Activated CD4-positive, alpha-beta T cell treated with anti-CD3 and anti-CD28 coated beads, Interleukin-10, Interleukin-2, amounts not matched to agents 100 ng/mL and 50 ng/mL, durations not matched to agents 16 hours and 8 hours (primary cell): ENCODE measurements at regions not wholly inside any gene's neighbourhood (a gene's known extent, or its start where the extent isn't known, plus 50 kb on each side); places are given as distances from the start of the nearest gene placed in this dataset.
"Not testable (repeated sequence)": the region's sequence is repeated elsewhere in the genome, so short reads cannot be mapped to it uniquely, and the experiment has no call there.

Experiments
- DNase-seq: peaks from one replicate; pipeline ENCODE4 v3.0.0-alpha.2; 2020

DNA sequence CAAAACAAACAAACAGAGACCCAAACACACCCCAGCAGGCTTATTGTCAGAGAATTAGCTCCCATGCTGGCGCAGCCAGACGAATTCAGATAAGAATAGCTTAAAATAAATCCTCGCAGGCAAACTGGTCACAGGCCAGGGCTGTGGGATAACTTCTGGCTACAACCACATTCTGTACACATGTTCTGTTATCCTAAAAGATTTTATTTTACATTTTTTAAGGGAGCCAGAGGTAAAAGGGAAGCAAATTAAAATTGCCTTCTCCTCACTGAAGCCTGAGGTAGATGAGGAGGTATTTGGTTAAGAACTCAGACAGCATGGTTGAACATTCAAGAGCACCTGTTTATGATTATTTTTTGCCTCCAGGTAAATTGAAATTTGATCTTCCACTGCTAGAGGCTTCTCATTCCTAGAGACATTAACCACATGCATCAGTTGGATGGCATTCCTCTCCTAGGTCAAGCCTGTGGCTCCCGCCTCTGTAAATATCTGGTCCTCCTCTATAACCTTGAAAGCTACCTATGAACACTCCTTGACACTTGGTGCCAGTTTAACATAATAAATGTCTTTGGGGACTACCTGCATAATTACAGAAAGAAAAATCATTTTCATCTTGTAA is 190.3 kb downstream of the SATB1 start:
- DNase-seq, result no peak

DNA sequence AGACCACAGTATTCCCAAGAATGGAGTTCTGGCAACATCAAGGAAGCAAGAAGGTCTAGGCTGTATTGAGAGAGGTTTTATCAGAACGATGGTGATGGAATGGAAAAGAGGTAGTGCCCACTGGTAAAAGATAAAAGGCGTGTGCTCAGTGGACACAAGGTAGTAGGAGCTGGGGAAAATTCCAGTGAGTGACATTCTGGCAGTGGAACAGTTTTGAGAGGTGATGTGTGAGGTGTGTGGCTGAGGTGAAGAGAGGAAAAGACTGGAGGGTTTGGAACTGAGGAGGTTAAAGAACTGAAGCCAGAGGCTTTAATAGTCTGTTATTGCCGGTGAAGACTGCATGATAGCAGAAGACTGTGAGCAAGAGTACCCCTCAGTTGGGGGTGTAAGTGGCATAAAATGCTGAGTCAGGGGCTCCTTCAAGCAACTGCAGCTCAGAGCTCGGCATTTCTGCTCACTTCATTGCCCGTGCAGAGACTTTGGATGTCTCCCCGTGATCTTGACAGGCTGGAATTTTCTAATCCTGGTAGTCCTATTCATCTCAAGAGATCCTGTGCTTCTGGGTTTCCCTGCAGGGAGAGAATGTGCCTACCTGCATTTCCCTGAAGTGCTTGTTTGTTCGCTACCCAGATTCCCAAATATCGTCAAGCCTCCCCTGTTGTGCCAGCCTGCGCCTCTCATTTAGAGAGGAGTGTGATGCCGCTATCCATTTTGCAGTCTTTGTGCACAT is 191.0 kb downstream of the SATB1 start:
- no peak for DNase-seq

DNA sequence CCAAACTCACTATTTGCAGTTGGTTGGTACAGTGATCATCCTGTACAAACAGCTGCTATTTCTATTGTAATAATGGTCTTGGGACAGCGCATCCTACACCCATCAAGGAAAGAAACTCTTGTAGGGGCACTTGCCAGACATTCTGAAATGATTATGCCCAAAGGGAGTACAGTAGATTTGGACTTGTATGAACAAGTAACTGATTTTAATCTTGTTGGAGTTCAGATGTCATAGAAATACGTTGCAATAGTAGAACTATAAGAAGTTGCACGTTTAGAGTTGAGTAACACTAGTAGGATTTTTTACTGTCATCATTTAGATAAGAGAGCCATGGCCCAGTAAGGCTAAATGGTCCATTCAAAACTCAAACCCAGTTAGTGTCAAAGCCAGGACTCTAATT is 192.8 kb downstream of the SATB1 start:
- no peak for DNase-seq

DNA sequence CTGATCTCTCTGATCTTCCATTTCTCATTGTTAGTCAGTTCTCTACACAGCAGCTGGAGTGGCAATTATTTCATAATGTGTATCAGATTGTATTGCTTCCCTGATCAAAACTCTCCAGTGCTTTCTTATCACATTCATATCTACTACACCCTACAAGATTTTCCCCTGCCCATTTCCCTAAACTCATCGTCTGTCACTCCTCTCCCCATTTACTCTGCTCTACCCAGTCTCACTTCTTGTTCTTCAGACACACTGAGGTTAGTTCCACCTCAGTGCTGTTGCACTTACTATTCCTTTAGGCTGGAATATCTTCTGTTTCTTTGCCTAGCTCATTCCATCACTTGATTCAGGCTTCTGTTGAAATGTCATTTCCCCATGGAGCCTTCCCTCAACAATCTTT is 197.1 kb downstream of the SATB1 start:
- no peak for DNase-seq

DNA sequence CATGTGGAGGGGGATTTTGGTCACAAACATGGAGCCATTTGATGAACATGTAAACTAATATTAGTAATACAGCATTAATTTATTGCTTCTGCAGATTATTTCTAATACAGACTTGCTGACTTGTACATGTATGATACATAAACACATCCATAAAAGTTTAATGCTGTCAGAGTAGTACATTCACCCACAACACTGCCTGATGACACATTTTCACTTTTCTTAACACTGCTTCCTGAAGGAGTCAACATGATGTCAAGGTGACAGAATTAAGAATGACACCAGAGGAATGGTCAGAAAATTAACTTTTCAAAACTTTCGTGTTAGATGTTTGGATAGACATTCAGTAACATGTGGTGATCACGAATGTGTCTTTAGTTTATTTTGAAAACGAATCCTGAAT is 199.4 kb downstream of the SATB1 start:
- no peak for DNase-seq

DNA sequence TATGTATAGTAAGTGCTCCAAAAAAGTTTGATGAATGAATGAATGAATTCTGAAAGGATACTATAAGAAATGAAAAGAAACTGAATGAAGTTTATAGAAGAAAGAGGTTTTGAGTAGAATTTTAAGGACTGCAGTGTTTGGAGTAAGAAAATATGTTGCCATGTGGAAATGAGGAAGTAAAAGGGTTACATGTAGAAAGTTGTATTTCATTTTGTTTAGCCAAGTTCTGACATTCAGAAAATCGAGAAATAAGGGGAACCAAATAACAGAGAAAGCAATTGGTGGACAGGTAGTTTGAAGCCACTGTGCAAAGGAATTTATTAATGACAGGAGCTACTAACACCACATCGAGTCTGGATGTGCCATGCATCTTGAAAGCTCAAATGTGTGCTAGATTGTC is 200.7 kb downstream of the SATB1 start:
- DNase-seq, result no peak

DNA sequence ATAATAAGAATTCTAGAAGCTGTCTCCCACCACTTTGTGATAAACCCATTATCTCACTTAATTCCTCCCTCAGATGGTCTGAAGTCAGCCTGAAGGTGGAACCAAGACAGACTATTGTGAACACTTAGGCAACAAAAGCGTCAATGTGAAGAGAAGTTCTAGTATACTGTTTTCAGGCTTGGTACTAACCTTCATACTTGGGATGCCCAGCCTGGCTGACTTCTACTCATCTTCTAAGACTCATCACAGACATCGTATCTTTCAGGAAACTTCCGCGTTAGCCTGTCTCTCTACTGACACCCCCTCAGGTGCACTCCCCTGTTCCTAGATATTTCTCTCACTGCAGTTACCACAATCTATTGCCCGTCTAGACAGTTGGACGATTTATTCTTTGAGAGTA is 201.2 kb downstream of the SATB1 start:
- no peak for DNase-seq

DNA sequence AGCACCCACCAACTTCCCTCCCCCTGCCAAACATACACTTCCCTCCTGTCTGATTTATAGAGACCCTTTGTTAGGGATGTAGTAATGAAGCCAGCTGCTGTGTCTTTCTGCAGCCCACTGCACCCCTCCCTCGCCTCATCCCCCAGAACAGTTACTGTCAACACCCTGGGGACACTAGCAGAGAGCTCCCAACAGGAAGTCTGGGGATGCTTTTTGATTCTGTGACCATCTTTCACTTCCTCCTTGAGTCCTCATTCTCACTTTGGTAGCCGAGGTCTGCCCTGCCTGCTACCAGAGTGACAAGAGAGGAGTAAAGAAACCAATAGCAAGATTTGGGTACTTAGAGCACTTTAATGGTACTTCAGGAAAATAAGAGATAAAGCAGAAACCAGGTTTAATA is 201.6 kb downstream of the SATB1 start:
- DNase-seq, result peak; percentile 13

DNA sequence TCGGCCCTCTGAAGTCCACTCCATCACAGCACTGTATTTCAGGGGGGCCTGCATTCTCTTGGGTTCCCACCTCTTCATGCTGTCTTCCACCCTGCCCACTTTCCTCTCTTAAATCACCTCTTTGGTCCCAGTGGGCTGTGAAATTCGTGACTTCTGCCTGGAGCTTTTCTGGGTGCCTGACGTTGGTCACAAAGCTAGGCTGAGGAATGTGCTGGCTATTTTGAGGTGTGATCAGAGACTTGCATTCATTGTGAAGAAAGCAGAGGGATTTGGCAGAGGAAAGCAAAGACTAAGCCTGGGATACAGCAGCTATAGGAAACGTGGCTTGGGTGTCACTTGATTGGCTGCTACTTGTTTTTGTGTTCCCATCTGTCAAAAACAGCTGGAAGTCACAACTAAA is 202.5 kb downstream of the SATB1 start:
- no peak for DNase-seq

DNA sequence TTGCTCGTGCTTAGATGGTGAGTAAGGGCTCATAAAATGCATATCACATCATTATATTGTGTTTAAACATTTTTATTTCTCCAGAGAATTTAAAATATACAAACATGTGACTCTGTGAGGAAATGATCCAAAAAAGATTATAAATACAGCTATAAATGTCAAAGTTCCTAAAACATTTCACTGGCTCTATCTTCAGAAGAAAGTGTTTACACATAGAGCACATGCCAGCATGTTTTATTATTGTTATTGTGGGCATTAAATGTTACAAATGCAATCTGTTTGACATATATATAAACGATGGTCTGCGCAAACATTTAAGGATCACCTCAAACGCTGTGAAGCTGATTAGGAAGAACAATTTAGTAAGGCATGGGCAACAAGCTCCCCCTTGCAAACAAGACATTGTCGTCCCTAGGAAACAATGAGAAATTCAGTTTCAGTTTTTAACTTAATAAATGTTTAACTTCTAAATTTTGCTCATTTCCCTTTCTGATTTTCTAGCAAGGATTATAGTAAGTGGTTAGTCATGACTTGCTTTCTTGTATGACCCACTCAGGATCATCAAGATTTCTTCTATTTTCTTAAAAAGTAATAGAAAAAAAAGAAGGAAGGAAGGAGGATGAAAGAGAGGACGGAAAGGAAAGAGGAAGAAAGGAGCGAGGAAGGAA is 207.5 kb downstream of the SATB1 start:
- no peak for DNase-seq

DNA sequence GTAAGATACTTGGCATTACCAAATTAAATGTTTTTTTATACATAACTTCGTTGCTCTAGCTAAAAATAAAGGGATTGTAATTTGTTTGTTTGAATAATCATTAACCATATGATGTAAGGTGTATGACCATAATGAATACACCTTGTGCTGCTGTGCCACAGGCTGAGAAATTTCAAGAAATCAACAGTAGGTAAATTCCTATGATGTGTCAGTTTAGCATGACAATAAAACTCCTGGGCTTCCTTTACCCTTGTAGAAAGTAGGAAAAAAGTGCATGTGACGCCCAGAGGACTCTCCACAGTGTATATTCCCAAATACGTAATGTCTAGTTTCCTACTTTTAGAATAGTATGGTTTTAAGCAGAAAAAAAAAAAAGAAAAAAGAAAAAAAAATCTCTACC is 208.1 kb downstream of the SATB1 start:
- no peak for DNase-seq

DNA sequence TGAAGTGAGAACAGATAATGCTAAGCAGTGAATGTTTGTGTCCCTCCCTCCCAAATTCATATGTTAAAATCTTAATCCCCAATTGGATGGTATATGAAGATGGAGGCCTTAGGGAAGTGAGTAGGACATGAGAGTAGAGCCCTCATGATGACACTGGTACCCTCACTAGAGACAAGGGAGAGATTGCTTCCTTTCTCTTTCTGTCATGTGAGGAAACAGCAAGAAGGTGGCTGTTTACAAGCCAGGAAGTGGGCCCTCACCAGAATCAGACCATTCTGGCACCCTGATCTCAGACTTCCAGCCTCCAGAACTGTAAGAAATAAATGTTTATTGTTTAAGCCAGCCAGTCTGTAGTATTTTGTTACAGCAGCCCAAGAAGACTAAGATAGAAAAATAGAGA is 209.5 kb downstream of the SATB1 start:
- DNase-seq, result no peak

DNA sequence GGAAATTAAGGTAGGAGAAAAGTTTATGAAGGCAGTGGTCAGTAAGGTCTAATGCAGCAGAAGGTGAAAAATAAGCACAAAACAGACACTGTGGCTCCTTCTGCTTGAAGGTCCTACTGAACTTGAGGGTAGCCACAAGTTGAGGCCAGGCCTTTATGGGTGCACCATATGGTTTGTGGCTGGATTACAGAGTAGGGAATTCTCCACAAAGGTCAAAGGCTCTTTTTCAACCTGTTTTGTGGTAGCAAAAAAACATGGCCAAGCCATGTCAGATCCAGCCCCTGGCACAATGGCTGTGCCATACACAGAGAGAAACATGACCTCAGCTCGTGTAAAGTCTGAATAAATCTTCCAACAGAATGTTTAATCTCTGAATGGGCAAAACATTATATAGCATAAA is 214.0 kb downstream of the SATB1 start:
- no peak for DNase-seq

DNA sequence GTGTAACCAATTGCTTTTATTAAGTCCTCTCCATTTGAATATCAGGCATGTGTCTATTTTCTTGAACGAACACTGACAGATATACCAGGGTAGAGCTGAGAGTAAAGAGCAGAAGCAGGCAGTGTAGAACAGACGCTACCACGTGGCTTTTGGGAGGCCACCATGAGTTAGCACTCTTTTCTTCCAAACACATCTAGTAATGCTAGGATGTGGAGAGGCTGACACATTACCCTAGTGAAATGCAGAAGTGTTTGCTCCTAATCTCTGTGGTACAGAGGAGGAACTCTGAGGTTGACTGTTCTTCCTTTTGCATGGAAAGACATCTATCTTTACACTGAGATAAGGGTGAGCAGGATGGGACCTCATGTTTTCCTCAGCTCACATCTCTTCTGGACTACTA is 216.3 kb downstream of the SATB1 start:
- DNase-seq, result no peak

DNA sequence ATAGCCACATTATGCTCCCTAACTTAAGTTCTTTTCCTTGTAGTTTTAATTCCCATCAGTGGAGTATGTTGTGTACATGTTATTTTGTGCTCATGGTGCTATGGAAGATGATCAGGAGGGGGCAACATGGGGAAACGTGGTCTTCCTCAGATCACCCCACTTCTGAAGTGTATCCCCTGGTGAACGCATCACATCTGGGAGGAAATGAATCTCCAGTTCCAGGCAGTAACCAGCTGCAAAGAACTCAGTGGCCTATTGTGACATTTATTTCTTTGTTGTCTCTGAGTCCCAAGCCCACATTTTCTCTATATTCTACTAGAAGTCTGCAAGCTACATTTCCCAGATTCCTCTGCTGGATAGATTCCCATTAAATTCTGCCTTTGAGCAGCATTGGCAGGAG is 217.0 kb downstream of the SATB1 start:
- DNase-seq, result no peak

DNA sequence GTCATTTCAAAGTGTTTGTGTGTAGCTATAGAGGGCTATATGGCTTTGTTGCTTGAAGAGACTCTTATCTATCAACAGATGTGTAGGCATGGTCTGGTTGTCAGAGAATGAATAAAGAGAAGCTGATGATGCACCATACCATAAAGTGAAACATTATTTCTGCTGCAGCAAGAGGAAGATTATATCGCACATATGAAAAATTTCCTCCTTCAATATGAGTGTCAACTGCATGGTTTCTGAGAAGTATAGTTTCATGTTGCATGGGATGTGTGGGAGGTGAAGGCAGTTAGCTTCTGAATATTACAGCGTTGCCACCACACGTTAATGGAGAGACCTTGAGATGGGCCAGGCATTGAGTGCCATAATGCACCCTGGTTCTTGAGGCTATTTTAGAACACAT is 217.9 kb downstream of the SATB1 start:
- DNase-seq, result peak; percentile 50

DNA sequence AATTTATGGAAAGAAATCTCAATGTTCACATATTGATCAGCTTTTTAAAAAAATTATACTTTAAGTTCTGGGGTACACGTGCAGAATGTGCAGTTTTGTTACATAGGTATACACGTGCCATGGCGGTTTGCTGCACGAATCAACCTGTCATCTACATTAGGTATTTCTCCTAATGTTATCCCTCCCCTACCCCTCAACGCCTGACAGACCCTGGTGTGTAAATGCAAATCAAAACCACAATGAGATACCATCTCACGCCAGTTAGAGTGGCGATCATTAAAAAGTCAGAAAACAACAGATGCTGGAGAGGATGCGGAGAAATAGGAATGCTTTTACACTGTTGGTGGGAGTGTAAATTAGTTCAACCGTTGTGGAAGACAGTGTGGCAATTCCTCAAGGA is 219.4 kb downstream of the SATB1 start:
- not testable (repeated sequence) for DNase-seq

DNA sequence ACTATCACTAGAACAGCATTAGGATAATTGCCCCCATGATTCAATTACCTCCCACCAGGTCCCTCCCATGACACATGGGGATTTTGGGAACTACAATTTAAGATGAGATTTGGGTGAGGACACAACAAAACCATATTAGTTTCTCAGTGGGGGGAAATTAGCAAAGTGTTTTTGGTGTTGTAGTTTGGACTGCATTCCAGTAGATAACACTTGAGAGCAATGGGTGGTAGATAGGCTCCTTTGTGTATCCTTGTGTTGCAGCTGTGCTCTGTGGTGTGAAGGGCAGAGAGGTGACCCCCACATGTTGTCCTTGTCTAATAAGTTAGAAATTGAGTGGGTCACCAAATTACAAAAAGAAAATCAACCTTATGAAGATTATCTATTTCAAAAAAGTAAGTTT is 223.8 kb downstream of the SATB1 start:
- DNase-seq, result no peak

DNA sequence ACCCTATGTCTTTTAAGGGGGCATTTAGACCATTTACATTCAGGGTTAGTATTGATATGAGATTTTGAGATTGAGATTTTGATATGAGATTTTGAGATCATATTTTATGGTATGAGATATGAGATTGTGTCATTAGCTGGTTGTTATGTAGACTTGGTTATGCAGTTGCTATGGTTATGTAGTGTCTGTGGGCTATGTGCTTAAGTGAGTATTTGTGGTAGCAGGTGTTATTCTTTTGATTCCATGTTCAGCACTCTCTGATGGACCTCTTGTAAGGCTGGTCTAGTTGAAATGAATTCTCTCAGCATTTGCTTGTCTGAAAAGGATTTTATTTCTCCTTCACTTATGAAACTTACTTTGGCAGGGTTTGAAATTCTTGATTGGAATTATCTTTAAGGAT is 225.4 kb downstream of the SATB1 start:
- DNase-seq, result no peak

DNA sequence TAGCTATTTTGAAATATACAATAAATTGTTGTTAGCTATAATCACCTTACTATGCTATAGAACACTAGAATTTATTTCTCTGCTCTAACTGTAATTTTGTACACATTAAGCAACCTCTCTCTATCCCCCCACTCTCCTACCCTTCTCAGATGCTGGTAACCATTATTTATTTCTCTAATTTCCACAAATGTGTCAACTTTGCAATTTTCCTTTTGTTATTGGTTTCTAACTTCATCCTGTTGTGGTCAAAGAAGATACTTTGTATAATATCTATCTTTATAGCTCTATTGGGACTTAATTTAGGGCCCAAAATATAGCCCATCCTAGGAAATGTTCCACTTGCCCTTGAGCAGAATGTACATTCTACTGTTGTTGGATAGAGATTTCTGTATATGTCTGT is 229.3 kb downstream of the SATB1 start:
- DNase-seq, result no peak

DNA sequence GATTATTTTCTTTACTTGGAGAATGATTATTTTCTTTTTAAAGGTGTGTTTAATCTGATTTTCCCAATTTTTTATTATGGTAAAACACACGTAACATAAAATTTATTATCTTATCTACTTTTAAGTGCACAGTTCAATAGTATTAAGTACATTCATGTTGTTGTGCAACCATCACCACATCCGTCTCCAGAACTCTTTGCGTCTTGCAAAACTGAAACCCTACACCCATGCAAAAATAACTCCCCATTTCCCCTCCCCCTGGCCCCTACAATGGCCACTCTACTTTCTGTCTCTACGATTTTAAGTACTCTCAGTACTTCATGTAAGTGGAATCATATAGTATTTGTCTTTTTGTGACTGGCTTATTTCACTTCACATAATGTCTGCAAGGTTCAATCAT is 230.7 kb downstream of the SATB1 start:
- no peak for DNase-seq

DNA sequence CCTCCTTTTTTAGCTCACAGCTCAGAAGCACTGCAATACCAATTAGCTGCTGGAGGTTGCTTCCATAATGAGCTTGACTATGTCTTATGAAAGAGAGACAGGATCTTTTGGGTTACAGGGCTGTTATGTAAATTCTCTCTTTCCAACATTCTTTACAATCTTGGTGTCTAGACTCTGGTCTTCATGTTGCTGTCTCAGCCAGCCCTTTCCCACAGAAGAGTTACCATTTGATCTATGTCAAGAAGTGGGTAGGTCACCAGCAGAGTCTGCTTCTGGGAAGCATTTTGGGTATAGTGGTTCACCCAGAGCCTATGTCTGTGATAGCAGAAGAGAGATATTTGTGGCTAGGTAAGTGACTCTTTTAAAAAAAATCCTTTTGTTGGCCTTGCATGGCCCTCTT is 234.5 kb downstream of the SATB1 start:
- no peak for DNase-seq

DNA sequence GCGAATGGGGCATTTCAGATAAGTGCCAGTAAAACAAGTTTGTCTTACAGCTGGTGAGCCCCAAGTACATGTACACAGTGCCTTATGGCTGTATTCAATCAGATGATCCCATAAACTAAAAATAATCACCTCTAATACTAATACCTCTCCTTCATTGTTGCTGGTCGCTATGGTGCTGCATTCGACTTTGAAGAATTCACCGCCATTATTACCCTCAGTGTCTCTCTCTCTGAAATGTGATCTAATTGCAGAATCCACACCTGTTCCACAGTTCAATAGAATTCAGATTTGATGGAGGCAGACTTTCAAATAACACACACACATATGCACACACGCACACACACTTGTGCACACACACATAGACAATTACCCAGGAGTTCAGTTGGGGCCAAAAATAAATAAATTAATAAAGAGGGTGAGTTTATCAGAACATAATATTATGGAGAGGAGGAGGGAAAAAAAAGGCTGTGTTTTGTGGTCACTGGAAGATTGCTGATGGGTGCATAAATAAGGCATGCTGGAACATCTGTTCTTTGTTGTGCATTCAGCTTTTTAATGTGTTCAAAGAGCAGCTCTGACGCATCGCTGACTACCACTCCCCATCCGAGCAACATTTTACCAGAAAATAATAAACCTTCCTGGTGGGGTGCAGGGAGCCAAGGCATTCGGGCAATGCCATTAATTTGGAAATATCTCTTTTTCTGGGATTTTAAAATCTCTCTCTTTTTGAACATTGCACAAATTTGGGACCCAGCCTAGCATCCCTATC is 235.7 kb downstream of the SATB1 start:
- no peak for DNase-seq

DNA sequence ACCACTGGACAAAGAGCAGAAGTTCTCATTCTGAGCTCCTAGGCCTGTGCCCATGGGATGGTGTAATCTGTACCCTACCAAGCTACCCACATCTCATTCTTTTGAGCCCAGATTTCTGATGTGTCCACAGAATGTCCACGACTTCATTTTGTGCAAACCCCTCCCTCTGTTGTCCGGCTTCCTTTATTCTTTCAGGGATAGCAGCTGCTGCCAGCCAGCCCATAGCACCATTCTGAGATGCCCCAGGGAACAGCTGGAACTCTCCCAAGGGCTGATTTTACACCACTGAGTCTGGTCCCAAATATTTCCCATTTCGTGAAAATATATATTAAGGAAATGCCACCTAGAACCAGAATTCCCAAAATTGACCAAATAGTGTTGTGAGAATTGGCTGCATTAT is 236.6 kb downstream of the SATB1 start:
- no peak for DNase-seq
